ENCODE measurements at regions not wholly inside any gene's neighbourhood (a gene's known extent, or its start where the extent isn't known, plus 50 kb on each side); places are given as distances from the start of the nearest gene placed in this dataset.
A peak's percentile ranks its signal among the peaks of the same experiment; 100 is the strongest.

- DNase-seq, result no peak
Observed at GRCh38 chr11:71078482-71078881, 173.9 kb downstream of the SHANK2 start.

DNA sequence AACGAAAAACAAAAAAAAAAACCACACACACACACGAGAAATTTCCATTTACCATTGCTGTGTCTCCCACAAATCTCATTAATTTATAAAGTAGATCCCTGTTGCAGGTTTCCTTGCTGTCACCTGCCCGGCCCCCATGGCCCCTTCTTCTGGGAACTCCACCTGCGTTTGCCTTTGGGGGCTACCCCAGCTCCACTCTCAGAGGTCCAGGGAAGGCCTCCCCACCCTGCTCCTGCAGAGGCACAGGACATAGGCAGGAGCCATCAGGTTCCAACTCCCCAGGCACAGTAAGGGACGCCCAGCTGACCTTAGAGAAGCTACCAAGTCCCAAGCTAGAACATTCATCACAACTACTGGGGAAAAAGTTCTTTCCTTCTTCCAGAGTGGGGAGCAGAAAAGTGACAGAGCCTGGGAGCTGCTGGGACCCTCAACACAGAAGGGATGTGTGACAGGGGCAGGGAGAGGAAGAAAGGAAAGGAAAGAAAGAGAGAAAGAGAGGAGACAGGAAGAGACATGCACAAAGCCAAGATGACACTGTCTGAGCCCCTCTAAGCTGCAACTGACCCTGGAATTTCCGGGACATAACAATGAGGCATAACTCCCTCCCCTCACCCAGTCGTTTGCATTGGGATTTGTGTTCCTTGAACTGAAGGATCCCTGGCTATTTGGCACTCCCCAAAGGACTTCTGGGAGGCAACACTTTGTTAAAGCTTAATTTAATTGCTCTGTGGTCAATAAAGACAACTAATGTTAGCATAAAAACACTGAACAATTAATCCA lies 175.7 kb downstream of the SHANK2 start:
- no peak for DNase-seq

DNA sequence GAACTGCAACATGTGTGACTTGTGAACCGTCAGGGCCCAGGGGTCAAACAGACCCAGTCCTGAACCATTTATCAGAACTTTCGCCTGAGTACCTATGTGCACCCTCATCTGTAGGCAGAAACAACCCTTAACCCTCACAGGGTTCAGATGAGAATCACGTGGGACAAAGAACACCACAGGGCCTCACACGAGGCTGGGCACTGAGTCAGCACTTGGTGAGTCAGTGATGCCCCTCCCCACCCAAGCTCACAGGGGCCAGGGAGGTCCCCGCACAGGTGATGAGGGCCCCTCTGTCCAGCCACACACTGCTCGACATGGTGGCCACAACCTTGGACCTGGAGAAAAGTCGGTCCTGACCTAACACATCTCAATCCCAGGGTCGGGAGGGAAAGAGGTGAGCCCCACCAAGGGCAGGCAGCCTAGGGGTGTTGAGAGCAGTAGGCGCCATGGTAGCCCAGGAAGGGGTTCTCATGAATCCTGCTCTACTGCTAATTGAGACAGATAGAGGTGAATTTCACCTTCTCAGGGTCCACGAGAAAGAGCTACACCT lies 176.4 kb downstream of the SHANK2 start:
- DNase-seq, result no peak

GRCh38 chr11:71075116-71075720 lies 177.2 kb downstream of the SHANK2 start:
- no peak for DNase-seq

DNA sequence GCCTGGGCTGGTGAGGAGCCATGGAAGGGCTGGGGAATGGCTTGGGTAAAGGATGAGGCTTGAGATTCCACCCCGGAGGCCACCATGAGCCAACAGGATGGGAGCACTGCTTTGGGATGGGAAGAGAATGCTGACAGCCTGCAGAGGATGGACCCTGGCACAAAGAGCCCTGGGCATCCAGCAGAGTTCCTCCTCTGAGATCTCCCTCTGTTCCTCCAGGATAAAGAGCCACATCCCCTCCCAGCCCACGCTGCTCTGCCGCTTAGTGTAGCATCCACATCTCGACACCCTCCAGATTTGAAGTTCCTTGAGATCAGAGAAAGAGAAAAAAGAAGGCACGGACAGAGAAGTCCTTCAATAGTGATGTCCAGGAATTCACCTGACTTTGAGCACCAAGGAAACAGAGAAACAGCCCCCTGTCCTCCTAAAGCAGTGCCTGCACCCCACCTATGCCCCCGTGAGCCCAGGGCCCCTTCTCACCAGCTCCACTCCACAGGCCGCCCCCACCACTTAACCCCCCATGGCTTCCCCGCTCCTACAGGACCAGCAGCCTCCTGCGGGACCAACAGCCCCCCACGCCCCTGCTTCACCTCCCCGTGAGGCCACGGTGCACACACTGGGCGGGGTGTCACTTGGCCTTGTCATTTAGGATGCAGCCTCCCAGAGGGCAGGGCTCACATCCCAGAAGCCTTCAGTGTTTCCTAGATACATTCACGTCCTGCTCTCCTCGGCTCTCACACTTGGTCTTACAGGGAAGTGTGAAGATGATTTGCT lies 180.5 kb downstream of the SHANK2 start:
- no peak for DNase-seq

DNA sequence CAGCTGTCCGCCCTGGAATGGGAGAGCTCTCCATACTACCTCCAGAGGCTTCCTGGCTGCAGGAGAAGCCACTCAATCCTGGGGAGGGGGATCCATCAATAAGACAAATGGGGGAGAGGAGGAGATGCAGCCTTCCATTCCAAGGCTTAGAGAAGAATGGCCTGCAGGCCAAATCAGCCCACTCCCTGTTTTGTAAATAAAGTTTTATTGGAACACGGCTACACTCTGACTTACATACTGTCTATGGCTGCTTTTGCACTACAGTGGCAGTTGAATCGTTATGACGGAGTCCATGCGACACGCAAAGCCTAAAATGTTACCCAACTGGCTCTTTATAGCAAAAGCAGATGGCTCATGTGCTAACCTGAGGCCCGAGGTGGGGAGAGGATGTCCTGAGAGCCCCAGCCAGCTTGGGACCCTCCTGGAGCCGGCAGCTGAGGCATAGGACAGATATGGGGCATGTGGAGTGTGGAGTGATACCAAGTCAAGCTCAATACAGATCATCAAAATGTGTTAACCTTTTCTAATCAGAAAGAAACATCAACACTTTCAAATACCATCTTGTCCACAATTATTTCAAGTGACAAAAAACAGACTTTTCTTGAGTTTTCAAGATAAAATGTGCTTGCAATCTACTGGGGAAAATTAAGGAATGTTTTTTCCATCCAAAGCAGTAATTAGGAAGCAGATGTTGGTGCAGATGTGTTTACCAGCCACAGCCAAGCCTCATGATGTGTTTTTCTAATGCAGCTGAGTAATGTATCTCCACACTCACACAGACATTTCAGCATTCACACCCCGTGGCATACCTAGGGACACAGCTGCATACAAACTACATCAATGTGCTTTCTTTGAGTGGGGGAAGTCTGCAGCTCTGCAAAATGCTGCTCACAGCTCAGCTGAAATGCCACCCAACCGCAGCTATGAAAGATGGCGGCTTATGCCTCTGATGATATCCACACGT lies 181.6 kb downstream of the SHANK2 start:
- no peak for DNase-seq

DNA sequence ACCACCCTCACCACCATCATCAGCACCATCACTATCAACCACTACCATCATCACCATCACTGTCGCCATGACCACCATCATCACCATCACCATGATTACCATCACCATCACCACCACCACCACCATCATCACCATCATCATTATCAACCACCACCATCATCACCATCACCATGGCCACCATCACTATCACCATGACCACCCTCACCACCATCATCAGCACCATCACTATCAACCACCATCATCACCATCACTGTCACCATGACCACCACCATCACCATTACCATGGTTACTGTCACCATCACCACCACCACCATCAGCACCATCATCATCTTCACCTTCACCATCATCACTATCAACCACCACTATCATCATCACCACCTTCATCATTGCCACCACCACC lies 183.4 kb downstream of the SHANK2 start:
- DNase-seq, result no peak

DNA sequence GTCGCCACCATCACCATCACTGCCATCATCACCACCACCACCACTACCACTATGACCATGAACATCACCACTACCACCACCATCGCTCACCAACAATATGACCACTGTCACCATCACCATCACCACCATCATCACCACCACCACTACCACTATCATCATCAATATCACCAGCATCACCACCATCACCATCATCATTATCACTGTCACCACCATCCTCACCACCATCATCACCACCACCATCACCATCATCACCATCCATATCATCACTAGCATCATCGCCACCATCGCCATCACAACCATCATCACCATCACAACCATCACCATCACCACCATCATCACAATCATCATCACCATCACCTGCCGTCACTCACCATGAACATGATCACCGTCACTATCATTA lies 184.6 kb downstream of the SHANK2 start:
- DNase-seq, result no peak

DNA sequence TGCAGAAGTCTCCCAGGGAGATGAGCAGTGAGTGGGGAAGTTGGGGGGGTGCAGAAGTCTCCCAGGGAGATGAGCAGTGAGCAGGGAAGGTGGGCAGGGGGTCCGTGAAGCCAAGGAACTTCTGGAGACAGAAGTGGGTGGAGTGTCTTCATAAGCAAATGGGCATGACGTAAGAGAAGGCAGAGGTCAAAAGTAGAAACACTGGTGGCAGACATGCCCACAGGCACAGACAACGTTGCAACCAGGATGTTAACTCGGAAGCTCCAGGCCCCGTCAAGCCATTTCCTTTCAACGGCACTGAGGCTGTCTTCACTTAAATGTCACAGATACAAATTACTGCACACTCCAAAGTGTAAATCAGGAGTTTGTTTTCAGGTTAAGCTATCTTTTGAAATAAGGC lies 186.1 kb downstream of the SHANK2 start:
- DNase-seq, result no peak

DNA sequence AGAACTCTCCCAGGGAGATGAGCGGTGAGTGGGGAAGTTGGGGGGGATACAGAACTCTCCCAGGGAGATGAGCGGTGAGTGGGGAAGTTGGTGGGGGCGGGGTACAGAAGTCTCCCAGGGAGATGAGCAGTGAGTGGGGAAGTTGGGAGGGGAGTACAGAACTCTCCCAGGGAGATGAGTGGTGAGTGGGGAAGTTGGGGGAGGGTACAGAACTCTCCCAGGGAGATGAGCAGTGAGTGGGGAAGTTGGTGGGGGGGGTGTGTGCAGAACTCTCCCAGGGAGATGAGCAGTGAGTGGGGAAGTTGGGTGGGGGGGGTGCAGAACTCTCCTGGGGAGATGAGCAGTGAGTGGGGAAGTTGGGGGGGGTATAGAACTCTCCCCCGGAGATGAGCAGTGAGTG lies 186.5 kb downstream of the SHANK2 start:
- DNase-seq, result no peak

DNA sequence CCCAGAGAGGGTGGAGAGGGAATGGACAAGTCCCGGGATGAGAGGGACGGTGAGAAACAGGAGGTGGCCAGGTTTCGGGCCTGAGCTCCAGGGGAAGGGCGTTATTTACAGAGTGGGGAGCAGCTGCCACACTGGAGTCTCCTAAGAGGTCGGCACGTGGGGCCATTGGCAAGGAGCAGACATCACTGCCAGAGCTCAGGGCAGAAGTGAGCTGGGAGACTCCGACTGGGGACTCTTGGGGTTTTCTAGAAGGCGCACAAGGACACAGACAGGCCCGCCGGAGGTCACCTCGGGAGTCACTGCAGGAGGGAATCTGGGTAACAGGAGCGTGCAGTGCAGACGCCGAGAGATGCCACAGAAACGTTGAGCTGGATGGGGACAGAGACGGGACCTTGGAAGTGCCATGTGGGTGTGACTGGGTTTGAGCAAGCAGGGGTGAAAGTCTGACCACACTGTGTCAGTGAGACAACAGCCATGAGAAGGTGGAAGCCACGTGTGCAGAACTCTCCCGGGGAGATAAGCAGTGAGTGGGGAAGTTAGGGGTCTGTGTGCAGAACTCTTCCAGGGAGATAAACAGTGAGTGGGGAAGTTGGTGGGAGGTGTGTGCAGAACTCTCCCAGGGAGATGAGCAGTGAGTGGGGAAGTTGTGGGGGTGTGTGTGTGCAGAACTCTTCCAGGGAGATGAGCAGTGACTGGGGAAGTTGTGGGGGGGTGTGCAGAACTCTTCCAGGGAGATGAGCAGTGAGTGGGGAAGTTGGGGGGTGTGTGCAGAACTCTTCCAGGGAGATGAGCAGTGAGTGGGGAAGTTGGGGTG lies 187.5 kb downstream of the SHANK2 start:
- DNase-seq, result peak in 5 of 56 donors; percentile 7 to 19 (median 10)

DNA sequence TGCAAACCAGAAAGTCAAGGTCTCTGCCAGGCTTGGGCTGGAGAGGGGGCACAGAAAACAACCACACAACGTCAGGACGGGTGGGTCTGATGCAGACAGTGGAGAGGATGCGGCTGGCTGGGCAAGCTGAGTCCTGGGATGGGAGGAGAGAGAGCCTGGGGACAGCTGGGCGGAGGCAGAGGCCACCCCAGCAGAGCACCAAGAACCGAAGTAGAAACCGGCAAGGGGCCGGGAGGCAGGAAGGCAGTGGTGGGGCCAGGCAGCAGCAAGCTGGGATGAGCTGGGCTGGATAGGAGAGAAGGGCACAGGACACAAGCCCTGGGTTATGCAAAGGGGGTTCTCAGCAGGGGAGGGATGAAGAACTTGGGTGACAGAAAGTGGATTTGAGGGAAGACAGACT lies 188.2 kb downstream of the SHANK2 start:
- DNase-seq, result no peak

DNA sequence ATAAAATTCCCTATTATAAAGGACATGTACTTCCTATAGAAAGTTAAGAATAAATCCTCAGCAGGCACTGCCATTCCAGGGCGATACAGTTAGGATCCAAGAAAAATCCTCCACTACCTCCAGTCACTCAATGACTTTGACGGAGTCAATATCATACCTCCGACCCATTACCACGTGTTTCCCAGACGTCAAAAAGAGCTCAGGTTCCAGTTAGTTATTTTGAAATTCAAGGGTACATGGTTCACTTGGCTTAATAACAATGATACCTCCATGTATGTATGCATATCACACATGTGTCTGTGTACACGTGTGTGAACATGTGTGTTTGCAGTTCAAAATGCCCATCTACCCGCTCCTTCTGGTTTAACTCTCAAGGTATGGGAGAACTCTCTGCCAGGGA lies 189.2 kb downstream of the SHANK2 start:
- no peak for DNase-seq

GRCh38 chr11:71062199-71062598 lies 190.2 kb downstream of the SHANK2 start:
- DNase-seq, result no peak

DNA sequence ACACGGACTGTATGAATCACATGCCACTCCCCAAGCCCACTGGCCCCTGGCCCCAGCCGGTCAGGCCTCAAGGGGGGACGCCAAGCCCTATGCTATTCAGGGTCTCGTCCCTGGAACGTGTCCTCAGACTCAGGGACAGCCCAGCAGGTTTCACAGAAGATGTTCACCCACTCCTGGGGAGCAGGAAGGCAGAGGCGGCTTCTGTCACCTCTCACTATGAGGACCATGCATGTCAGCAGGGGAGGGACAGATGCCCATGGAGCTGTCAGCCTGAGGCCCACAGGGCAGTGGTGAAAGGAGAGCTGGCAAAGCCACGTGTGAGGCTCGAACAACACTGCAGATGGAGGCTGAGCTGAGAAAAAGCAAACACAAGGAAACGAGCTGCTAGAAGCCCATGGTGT lies 192.0 kb downstream of the SHANK2 start:
- no peak for DNase-seq

DNA sequence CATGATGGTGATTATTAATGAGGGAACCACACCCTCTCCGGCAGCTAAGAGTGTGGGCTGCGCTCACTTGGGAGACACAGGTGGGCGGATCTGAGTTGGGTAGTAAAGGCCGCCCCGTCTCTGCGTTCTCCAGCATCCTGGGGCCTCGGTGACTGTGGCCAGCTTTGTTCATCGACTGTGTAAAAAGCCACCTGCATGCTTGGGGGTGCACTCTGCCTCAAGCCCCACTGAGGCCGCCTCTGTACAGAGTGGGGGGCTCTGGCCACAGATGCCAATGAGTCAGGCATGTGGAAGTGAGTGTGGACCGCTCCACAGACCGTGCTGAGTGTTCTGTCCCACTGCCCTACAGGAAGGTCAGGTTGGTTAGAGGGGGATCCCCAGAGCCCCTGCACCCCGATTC lies 192.7 kb downstream of the SHANK2 start:
- no peak for DNase-seq

DNA sequence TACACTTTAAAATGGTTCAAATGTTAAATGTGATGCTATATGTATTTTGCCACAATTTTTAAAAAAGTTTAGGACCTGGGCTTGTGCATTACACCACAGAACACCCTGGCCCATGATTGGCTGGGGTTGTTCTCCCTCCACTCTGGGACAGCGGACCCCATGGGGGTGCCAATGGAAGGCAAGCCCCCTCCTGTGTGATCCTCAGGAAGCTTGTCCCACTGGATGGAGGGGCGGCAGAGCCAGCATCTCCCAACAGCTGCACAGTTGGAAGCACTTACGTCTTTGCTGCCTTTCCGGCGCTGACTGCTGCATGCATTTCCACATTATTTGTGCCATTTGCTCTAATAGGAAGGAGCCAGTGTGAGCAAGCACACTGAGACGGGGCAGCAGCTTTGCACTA lies 196.5 kb downstream of the SHANK2 start:
- no peak for DNase-seq

All from nucleus accumbens (tissue), 56 donors.